ENCODE measurements at regions not wholly inside any gene's neighbourhood (a gene's known extent, or its start where the extent isn't known, plus 50 kb on each side); places are given as distances from the start of the nearest gene placed in this dataset.
A peak's percentile ranks its signal among the peaks of the same experiment; 100 is the strongest.

GRCh38 chr3:176794406-176794805 lies 402.9 kb downstream of the TBL1XR1 start:
- DNase-seq (ENCODE audit: low spot score): no peak

- DNase-seq (ENCODE audit: low spot score): no peak
These were observed 407.3 kb downstream of the TBL1XR1 start for GRCh38 chr3:176789947-176790346.

- no peak for DNase-seq (ENCODE audit: low spot score)
These were observed 408.0 kb downstream of the TBL1XR1 start for GRCh38 chr3:176789281-176789705.

GRCh38 chr3:176787506-176787905 lies 409.8 kb downstream of the TBL1XR1 start:
- no peak for DNase-seq (ENCODE audit: low spot score)

GRCh38 chr3:176785171-176785570 lies 412.1 kb downstream of the TBL1XR1 start:
- DNase-seq (ENCODE audit: low spot score): no peak

GRCh38 chr3:176780766-176781165 lies 416.5 kb downstream of the TBL1XR1 start:
- DNase-seq (ENCODE audit: low spot score): no peak

- DNase-seq (ENCODE audit: low spot score): no peak
These were observed 420.6 kb downstream of the TBL1XR1 start for GRCh38 chr3:176776622-176777175.

- no peak for DNase-seq (ENCODE audit: low spot score)
These were observed 427.6 kb downstream of the TBL1XR1 start for GRCh38 chr3:176769547-176770190.

- DNase-seq (ENCODE audit: low spot score): peak; percentile 2
These were observed 429.9 kb downstream of the TBL1XR1 start for GRCh38 chr3:176767385-176767784.

GRCh38 chr3:176766862-176767261 lies 430.4 kb downstream of the TBL1XR1 start:
- DNase-seq (ENCODE audit: low spot score): no peak

- DNase-seq (ENCODE audit: low spot score): no peak
These were observed 431.8 kb downstream of the TBL1XR1 start for GRCh38 chr3:176765382-176765900.

GRCh38 chr3:176759815-176760506 lies 437.3 kb downstream of the TBL1XR1 start:
- no peak for DNase-seq (ENCODE audit: low spot score)

GRCh38 chr3:176757429-176757828 lies 439.9 kb downstream of the TBL1XR1 start:
- no peak for DNase-seq (ENCODE audit: low spot score)

- no peak for DNase-seq (ENCODE audit: low spot score)
These were observed 441.3 kb downstream of the TBL1XR1 start for GRCh38 chr3:176755977-176756376.

GRCh38 chr3:176755552-176755951 lies 441.7 kb downstream of the TBL1XR1 start:
- no peak for DNase-seq (ENCODE audit: low spot score)

- no peak for DNase-seq (ENCODE audit: low spot score)
These were observed 455.6 kb downstream of the TBL1XR1 start for GRCh38 chr3:176741664-176742047.

- no peak for DNase-seq (ENCODE audit: low spot score)
These were observed 456.2 kb downstream of the TBL1XR1 start for GRCh38 chr3:176740906-176741663.

- DNase-seq (ENCODE audit: low spot score): no peak
These were observed 458.1 kb downstream of the TBL1XR1 start for GRCh38 chr3:176739159-176739558.

- DNase-seq (ENCODE audit: low spot score): no peak
These were observed 459.7 kb downstream of the TBL1XR1 start for GRCh38 chr3:176737480-176738110.

- DNase-seq (ENCODE audit: low spot score): no peak
These were observed 463.1 kb downstream of the TBL1XR1 start for GRCh38 chr3:176734146-176734545.

GRCh38 chr3:176724394-176724759 lies 472.9 kb downstream of the TBL1XR1 start:
- no peak for DNase-seq (ENCODE audit: low spot score)

- no peak for DNase-seq (ENCODE audit: low spot score)
These were observed 473.4 kb downstream of the TBL1XR1 start for GRCh38 chr3:176723758-176724393.
